ENCODE measurements at regions not wholly inside any gene's neighbourhood (a gene's known extent, or its start where the extent isn't known, plus 50 kb on each side); places are given as distances from the start of the nearest gene placed in this dataset.

- no peak for TF ChIP-seq CTCF (IDR thresholded peaks at IDR 0.05; ENCODE audit: low read depth, low read length)
- no peak overlapping the region for H3K4me3 ChIP-seq (replicated peaks in 1 of 2; ENCODE audit: low read depth in 2 of 2, low read length in 2 of 2)
- no peak for DNase-seq (ENCODE audit: low read depth in 2 of 2)
These were observed 52.3 kb upstream of the SNTG2 start for GRCh38 chr2:898319-898718.

DNA sequence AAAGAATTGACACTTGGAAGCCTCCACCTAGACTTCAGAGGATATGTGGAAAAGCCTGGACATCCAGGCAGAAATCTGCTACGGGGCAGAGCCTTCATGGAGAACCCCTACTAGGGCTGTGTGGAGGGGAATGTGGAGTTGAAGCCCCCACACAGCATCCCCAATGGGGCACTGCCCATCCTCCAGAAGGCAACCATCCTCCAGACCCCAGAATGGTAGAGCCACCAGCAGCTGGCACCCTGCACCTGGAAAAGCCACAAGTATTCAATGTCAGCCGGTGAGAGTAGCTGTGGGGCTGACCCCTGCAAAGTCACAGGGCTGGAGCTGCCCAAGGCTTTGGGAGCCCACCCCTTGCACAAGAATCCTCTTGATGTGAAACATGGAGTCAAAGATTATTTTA is 53.6 kb upstream of the SNTG2 start:
- DNase-seq (ENCODE audit: low read depth in 2 of 2): no peak
- H3K4me3 ChIP-seq (replicated peaks in 1 of 2; ENCODE audit: low read depth in 2 of 2, low read length in 2 of 2): no peak overlapping the region
- TF ChIP-seq CTCF (IDR thresholded peaks at IDR 0.05; ENCODE audit: low read depth, low read length): no peak

GRCh38 chr2:893311-893710 is 57.3 kb upstream of the SNTG2 start:
- DNase-seq (ENCODE audit: low read depth in 2 of 2): no peak
- TF ChIP-seq CTCF (IDR thresholded peaks at IDR 0.05; ENCODE audit: low read depth, low read length): no peak
- H3K4me3 ChIP-seq (replicated peaks in 1 of 2; ENCODE audit: low read depth in 2 of 2, low read length in 2 of 2): no peak overlapping the region

DNA sequence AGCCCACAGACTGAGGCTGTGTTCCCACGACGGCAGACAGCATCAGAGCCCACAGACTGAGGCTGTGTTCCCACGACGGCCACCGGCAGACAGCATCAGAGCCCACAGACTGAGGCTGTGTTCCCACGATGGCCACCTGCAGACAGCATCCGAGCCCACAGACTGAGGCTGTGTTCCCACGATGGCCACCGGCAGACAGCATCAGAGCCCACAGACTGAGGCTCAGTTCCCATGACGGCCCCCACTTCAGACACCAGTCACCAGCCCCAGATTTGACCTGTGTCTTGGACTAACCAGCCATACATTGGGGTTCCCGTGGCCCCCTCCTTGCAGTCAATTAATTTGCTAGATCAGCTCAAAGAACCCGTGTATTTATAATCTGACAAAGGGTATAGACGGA is 57.8 kb upstream of the SNTG2 start:
- no peak for TF ChIP-seq CTCF (IDR thresholded peaks at IDR 0.05; ENCODE audit: low read depth, low read length)
- no peak for DNase-seq (ENCODE audit: low read depth in 2 of 2)
- no peak overlapping the region for H3K4me3 ChIP-seq (replicated peaks in 1 of 2; ENCODE audit: low read depth in 2 of 2, low read length in 2 of 2)

GRCh38 chr2:892401-892800 is 58.2 kb upstream of the SNTG2 start:
- no peak for DNase-seq (ENCODE audit: low read depth in 2 of 2)
- H3K4me3 ChIP-seq (replicated peaks in 1 of 2; ENCODE audit: low read depth in 2 of 2, low read length in 2 of 2): no peak overlapping the region
- no peak for TF ChIP-seq CTCF (IDR thresholded peaks at IDR 0.05; ENCODE audit: low read depth, low read length)

DNA sequence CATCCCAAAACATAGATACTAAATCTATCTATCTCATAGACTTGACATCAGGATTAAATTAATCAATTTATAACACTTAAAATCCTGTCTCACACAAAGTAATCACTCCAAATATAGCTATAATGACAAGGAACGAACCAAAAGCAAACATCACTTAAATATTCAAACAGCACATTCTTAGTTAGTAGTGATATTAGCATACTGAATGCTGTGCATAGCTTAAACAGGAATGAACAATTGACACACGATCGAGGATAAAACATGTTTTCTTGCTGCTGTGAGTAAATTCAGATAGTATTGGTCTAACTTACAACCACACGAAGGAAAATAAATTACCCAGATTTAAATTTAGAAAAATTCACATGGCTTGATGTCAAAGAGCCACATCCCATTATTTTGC is 58.9 kb upstream of the SNTG2 start:
- TF ChIP-seq CTCF (IDR thresholded peaks at IDR 0.05; ENCODE audit: low read depth, low read length): no peak
- H3K4me3 ChIP-seq (replicated peaks in 1 of 2; ENCODE audit: low read depth in 2 of 2, low read length in 2 of 2): no peak overlapping the region
- DNase-seq (ENCODE audit: low read depth in 2 of 2): no peak

DNA sequence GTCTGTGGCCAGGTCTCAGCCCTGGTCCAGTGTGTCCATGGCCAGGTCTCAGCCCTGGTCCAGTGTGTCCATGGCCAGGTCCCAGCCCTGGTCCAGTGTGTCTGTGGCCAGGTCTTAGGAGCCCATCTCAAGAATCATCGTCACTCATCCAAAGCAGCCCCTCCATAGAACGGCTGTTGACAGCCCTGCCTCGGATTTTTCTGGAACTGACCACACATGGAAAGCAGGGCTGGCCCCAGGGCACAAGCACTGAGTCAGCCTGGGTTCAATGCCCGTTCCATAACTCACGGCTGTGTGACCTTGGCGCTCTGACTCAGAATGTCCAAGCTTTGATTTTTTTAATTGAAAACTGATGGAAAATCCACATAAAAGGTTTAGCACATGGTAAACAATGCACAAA is 59.9 kb upstream of the SNTG2 start:
- no peak for TF ChIP-seq CTCF (IDR thresholded peaks at IDR 0.05; ENCODE audit: low read depth, low read length)
- no peak overlapping the region for H3K4me3 ChIP-seq (replicated peaks in 1 of 2; ENCODE audit: low read depth in 2 of 2, low read length in 2 of 2)
- no peak for DNase-seq (ENCODE audit: low read depth in 2 of 2)

All from cardiac fibroblast (primary cell).